ENCODE measurements at regions not wholly inside any gene's neighbourhood (a gene's known extent, or its start where the extent isn't known, plus 50 kb on each side); places are given as distances from the start of the nearest gene placed in this dataset.
"Not testable (repeated sequence)": the region's sequence is repeated elsewhere in the genome, so short reads cannot be mapped to it uniquely, and the experiment has no call there.

- ChIA-PET POLR2A (no interaction called here), CTCF (interaction anchor here (0.7 kb wide), 1 partner anchor 30 kb away, joined by 3 read pairs; no protein-coding TSS in a partner anchor)
- H3K4me1 Mint-ChIP-seq (ENCODE audit: low read depth) = peaks cover 47% of the 10 kb centered on the region
- H3K9me3 Mint-ChIP-seq (ENCODE audit: insufficient read depth) = peaks cover 10% of the 10 kb centered on the region
- no peaks in the 10 kb centered on the region for H3K27me3 Mint-ChIP-seq (ENCODE audit: low read depth)
- H3K4me3 Mint-ChIP-seq = no peak overlapping the region
- DNase-seq (no peak), ATAC-seq (no peak)
- no peak overlapping the region for H3K27ac Mint-ChIP-seq
- peaks cover 32% of the 10 kb centered on the region for H3K36me3 Mint-ChIP-seq (ENCODE audit: low read depth)
These were observed 111.1 kb downstream of the KLF8 start for GRCh38 chrX:56343219-56343618.

DNA sequence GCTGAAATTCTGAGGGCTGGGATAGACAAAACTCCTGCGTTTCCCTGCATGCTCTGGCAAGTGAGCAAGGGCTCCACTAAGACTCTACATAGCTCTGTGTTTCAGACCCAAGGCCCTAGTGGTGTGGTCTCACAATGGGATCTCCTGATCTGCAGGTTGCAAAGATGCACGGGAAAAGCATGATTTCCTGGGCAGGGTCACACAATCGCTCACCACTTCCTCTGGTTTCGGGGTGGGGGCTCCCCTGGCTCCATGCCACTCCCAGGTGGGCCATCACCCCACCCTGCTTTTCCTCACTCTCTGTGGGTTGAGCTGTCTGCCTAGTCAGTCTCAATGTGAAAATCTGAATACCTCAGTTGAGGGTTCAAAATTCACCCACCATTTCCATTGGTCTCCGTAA, 111.5 kb downstream of the KLF8 start:
- CTCF ChIA-PET = interaction anchor here (0.7 kb wide), 1 partner anchor 29 kb away, joined by 3 read pairs; no protein-coding TSS in a partner anchor
- Mint-ChIP-seq H3K27ac (peak overlapping the region; percentile 66), H3K27me3 (ENCODE audit: low read depth) (no peaks in the 10 kb centered on the region), H3K36me3 (ENCODE audit: low read depth) (peaks cover 32% of the 10 kb centered on the region), H3K9me3 (ENCODE audit: insufficient read depth) (peaks cover 10% of the 10 kb centered on the region), H3K4me3 (no peak overlapping the region), H3K4me1 (ENCODE audit: low read depth) (peaks cover 47% of the 10 kb centered on the region)
- ATAC-seq (peak; percentile 44), DNase-seq (peak; percentile 32)
- POLR2A ChIA-PET = no interaction called here

- H3K27ac Mint-ChIP-seq; H3K27me3 Mint-ChIP-seq (ENCODE audit: low read depth); H3K4me1 Mint-ChIP-seq (ENCODE audit: low read depth); ATAC-seq; POLR2A ChIA-PET; CTCF ChIA-PET; H3K4me3 Mint-ChIP-seq; DNase-seq; H3K9me3 Mint-ChIP-seq (ENCODE audit: insufficient read depth): not testable (repeated sequence)
- H3K36me3 Mint-ChIP-seq (ENCODE audit: low read depth) = peaks cover 17% of the 10 kb centered on the region
These were observed 126.0 kb downstream of the KLF8 start for GRCh38 chrX:56358145-56358544.

- H3K27me3 Mint-ChIP-seq (ENCODE audit: low read depth); DNase-seq; POLR2A ChIA-PET; ATAC-seq; H3K9me3 Mint-ChIP-seq (ENCODE audit: insufficient read depth): not testable (repeated sequence)
- H3K36me3 Mint-ChIP-seq (ENCODE audit: low read depth) = peaks cover 25% of the 10 kb centered on the region
- CTCF ChIA-PET = interaction anchor here (0.7 kb wide), 1 partner anchor 37 kb away, joined by 3 read pairs; no protein-coding TSS in a partner anchor
- H3K27ac Mint-ChIP-seq = peak overlapping the region; percentile 89
- H3K4me3 Mint-ChIP-seq = peak overlapping the region; percentile 70
- peaks cover 60% of the 10 kb centered on the region for H3K4me1 Mint-ChIP-seq (ENCODE audit: low read depth)
These were observed 133.0 kb downstream of the KLF8 start for GRCh38 chrX:56365171-56365570.

DNA sequence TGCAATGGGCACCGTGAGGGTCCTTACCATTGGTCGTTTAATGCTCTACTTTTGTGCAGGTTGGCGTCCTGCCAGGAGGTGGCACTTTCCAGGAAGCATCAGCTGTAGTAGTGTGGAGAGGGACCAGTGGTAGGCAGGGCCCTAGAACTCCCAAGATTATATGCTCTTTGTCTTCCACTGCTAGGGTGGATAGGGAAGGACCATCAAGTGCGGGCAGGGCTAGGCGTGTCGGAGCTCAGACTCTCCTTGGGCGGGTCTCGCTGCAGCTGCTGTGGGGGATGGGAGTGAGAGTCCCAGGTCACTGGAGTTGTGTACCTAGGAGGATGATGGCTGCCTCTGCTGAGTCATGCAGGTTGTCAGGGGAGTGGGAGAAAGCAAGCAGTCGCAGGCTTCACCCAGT, 134.7 kb downstream of the KLF8 start:
- ChIA-PET CTCF (interaction anchor here (1.4 kb wide), 1 partner anchor 197 kb away, joined by 3 read pairs; no protein-coding TSS in a partner anchor), POLR2A (no interaction called here)
- Mint-ChIP-seq H3K27ac (peak overlapping the region; percentile 22), H3K36me3 (ENCODE audit: low read depth) (peaks cover 23% of the 10 kb centered on the region), H3K4me3 (no peak overlapping the region), H3K27me3 (ENCODE audit: low read depth) (no peaks in the 10 kb centered on the region), H3K4me1 (ENCODE audit: low read depth) (peaks cover 60% of the 10 kb centered on the region), H3K9me3 (ENCODE audit: insufficient read depth) (peaks cover 7% of the 10 kb centered on the region)
- ATAC-seq (no peak), DNase-seq (no peak)

GRCh38 chrX:56368962-56369361, 136.8 kb downstream of the KLF8 start:
- Mint-ChIP-seq H3K9me3 (ENCODE audit: insufficient read depth) (no peaks in the 10 kb centered on the region), H3K27ac (peak overlapping the region; percentile 75), H3K36me3 (ENCODE audit: low read depth) (peaks cover 20% of the 10 kb centered on the region), H3K27me3 (ENCODE audit: low read depth) (no peaks in the 10 kb centered on the region), H3K4me3 (peak overlapping the region; percentile 7), H3K4me1 (ENCODE audit: low read depth) (peaks cover 54% of the 10 kb centered on the region)
- CTCF ChIA-PET = no interaction called here
- POLR2A ChIA-PET = no interaction called here
- ATAC-seq (no peak), DNase-seq (no peak)

GRCh38 chrX:56379984-56380780, 148.0 kb downstream of the KLF8 start:
- CTCF ChIA-PET; H3K9me3 Mint-ChIP-seq (ENCODE audit: insufficient read depth); POLR2A ChIA-PET; H3K27ac Mint-ChIP-seq; H3K4me3 Mint-ChIP-seq; ATAC-seq; H3K27me3 Mint-ChIP-seq (ENCODE audit: low read depth); DNase-seq: not testable (repeated sequence)
- peaks cover 32% of the 10 kb centered on the region for H3K4me1 Mint-ChIP-seq (ENCODE audit: low read depth)
- H3K36me3 Mint-ChIP-seq (ENCODE audit: low read depth) = peaks cover 20% of the 10 kb centered on the region

- POLR2A ChIA-PET = interaction anchor here (0.6 to 1.6 kb wide), 4 partner anchors 12 to 383 kb away, joined by 3 to 5 read pairs (median 4); partner anchors contain the start of gene UBQLN2
- DNase-seq (peak; percentile 23), ATAC-seq (peak; percentile 58)
- Mint-ChIP-seq H3K27ac (peak overlapping the region; percentile 83), H3K27me3 (ENCODE audit: low read depth) (no peaks in the 10 kb centered on the region), H3K4me3 (no peak overlapping the region), H3K4me1 (ENCODE audit: low read depth) (peaks cover 45% of the 10 kb centered on the region), H3K9me3 (ENCODE audit: insufficient read depth) (peaks cover 8% of the 10 kb centered on the region), H3K36me3 (ENCODE audit: low read depth) (peaks cover 22% of the 10 kb centered on the region)
- CTCF ChIA-PET = interaction anchor here (0.8 kb wide), 1 partner anchor 11 kb away, joined by 3 read pairs; no protein-coding TSS in a partner anchor
These were observed 150.1 kb downstream of the KLF8 start for GRCh38 chrX:56382278-56382677.

DNA sequence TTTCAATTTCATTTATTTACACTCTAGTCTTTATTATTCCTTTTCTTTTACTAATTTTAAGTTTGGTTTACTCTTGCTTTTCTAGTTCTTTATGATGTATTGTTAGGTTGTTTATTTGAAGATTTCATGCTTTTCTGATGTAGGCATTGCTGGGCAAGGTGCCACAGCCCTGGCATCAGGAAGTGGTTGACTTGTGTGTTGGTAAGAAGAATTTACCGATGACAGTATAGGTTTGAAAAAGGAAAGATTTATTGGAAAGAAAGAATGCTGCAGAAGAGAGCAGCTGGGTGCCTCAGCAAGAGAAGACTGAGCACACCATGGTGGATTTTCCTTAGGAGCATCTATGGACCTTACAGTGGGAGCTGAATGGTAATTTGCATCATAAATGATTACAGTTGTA, 153.2 kb downstream of the KLF8 start:
- Mint-ChIP-seq H3K4me3 (peak overlapping the region; percentile 60), H3K9me3 (ENCODE audit: insufficient read depth) (peaks cover 8% of the 10 kb centered on the region), H3K4me1 (ENCODE audit: low read depth) (peaks cover 53% of the 10 kb centered on the region), H3K27me3 (ENCODE audit: low read depth) (no peaks in the 10 kb centered on the region), H3K36me3 (ENCODE audit: low read depth) (peaks cover 25% of the 10 kb centered on the region), H3K27ac (peak overlapping the region; percentile 79)
- ChIA-PET CTCF (no interaction called here), POLR2A (no interaction called here)
- DNase-seq = peak; percentile 24
- no peak for ATAC-seq

DNA sequence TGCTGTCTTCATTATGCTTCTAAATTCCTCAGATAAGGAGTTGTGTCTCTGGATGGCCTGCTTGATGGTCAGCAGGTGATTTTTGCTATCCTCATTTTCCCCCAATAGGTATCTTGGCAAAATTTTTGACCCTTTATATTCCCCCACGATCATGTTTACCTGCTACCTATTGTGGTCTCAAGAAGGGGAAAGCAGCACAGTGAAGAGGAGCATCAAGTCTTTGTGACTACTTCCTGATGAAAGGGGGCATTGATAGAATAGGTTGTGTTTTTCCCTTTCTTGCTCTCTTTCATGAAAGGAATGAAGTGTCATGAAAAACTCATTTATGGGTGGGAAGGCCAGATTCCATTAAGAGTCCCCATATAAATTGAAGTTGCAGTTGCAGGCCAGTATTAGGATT, 153.8 kb downstream of the KLF8 start:
- Mint-ChIP-seq H3K4me1 (ENCODE audit: low read depth) (peaks cover 53% of the 10 kb centered on the region), H3K27me3 (ENCODE audit: low read depth) (no peaks in the 10 kb centered on the region), H3K36me3 (ENCODE audit: low read depth) (peaks cover 30% of the 10 kb centered on the region), H3K4me3 (peak overlapping the region; percentile 60), H3K27ac (peak overlapping the region; percentile 77), H3K9me3 (ENCODE audit: insufficient read depth) (peaks cover 12% of the 10 kb centered on the region)
- POLR2A ChIA-PET = no interaction called here
- no peak for DNase-seq
- ATAC-seq = no peak
- CTCF ChIA-PET = no interaction called here

DNA sequence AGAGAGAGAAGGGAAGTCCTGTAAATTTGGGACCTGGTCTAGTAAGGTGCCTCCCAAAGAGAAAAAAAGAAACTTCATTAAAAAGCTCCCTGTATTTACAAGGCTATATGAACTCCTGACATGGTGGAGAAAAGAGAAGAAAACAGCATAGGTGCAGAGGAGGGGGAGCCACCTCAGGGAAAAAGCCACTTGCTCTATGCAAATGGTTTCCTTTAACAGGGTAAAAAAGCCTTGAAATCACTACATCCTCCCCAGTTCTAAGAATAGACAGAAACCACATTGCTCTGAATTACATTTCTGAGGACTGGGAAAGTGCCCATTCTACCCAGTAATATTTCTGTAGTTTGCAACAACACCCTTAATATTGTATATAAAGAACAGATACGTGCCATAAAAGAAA, 165.5 kb downstream of the KLF8 start:
- ChIA-PET POLR2A (interaction anchor here (0.6 to 1.4 kb wide), 2 partner anchors 15 to 680 kb away, joined by 3 to 5 read pairs; partner anchors contain the start of gene RRAGB), CTCF (no interaction called here)
- H3K9me3 Mint-ChIP-seq (ENCODE audit: insufficient read depth) = no peaks in the 10 kb centered on the region
- H3K27me3 Mint-ChIP-seq (ENCODE audit: low read depth) = no peaks in the 10 kb centered on the region
- peak overlapping the region; percentile 87 for H3K27ac Mint-ChIP-seq
- peak overlapping the region; percentile 60 for H3K4me3 Mint-ChIP-seq
- H3K36me3 Mint-ChIP-seq (ENCODE audit: low read depth) = peaks cover 42% of the 10 kb centered on the region
- peak; percentile 88 for ATAC-seq
- DNase-seq = peak; percentile 49
- peaks cover 48% of the 10 kb centered on the region for H3K4me1 Mint-ChIP-seq (ENCODE audit: low read depth)

DNA sequence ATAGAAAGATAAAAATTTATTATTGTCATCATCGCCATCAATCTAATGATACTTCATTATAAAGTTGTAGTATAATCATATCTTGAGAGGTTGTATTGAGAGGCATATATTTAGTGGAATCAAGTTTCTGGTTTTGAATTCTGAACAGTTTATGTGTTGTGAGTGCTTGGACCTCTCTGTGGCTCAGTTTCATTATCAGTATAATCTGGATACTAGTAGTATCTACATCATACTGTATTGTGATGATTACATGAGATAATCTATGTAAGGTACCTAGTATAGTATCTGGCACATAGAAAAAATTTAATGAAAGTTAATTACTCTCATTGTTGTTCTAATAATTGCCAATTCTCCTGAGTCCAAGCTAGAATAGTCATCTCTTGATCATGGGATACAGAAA, 161.2 kb upstream of the UBQLN2 start:
- no peak for ATAC-seq
- Mint-ChIP-seq H3K4me3 (no peak overlapping the region), H3K36me3 (ENCODE audit: low read depth) (peaks cover 28% of the 10 kb centered on the region), H3K27ac (no peak overlapping the region), H3K4me1 (ENCODE audit: low read depth) (peaks cover 28% of the 10 kb centered on the region), H3K27me3 (ENCODE audit: low read depth) (no peaks in the 10 kb centered on the region), H3K9me3 (ENCODE audit: insufficient read depth) (peaks cover 3% of the 10 kb centered on the region)
- no peak for DNase-seq
- ChIA-PET CTCF (interaction anchor here (0.7 kb wide), 1 partner anchor 37 kb away, joined by 3 read pairs; no protein-coding TSS in a partner anchor), POLR2A (no interaction called here)
